Activated T-helper 2 cell treated with anti-CD3 and anti-CD28 coated beads, Interferon-gamma antibody, Interleukin-2, Interleukin-4, amounts not matched to agents 10 μg/mL and 5 μg/mL and 100 μg/mL, durations not matched to agents 14 hours and 24 hours and 36 hours (primary cell): ENCODE measurements at regions not wholly inside any gene's neighbourhood (a gene's known extent, or its start where the extent isn't known, plus 50 kb on each side); places are given as distances from the start of the nearest gene placed in this dataset.

Experiments
- DNase-seq: peaks from one replicate; pipeline ENCODE4 v3.0.0; 2021; ENCODE audit warnings: low spot score
- H3K27ac Mint-ChIP-seq: one replicate; pipeline ENCODE4 v1.8.0; 2021; ENCODE audit warnings: mixed read lengths
- H3K27me3 Mint-ChIP-seq: one replicate; pipeline ENCODE4 v1.8.0; 2021; ENCODE audit warnings: low read depth, mixed read lengths
- H3K36me3 Mint-ChIP-seq: one replicate; pipeline ENCODE4 v1.8.0; 2021; ENCODE audit warnings: low read depth, mixed read lengths
- H3K4me1 Mint-ChIP-seq: one replicate; pipeline ENCODE4 v1.8.0; 2021; ENCODE audit warnings: low read depth, mixed read lengths
- H3K4me3 Mint-ChIP-seq: one replicate; pipeline ENCODE4 v1.8.0; 2021; ENCODE audit warnings: low read depth, mild to moderate bottlenecking, moderate library complexity, mixed read lengths
- H3K9me3 Mint-ChIP-seq: one replicate; pipeline ENCODE4 v1.8.0; 2021; ENCODE audit warnings: mixed read lengths
- intact Hi-C: fragments of 100-400 bp; cut with micrococcal nuclease; formaldehyde crosslinking; loops from one replicate; pipeline ENCODE4 v1.15.1; 2023

- H3K4me1 Mint-ChIP-seq: no peaks in the 10 kb centered on the region
- no peak overlapping the region for H3K4me3 Mint-ChIP-seq
- no peaks in the 10 kb centered on the region for H3K27me3 Mint-ChIP-seq
- H3K9me3 Mint-ChIP-seq: no peaks in the 10 kb centered on the region
- H3K27ac Mint-ChIP-seq: no peak overlapping the region
- intact Hi-C loops: no loop called here
- H3K36me3 Mint-ChIP-seq: no peaks in the 10 kb centered on the region
- no peak for DNase-seq
Measured at GRCh38 chr1:14120895-14121294, 420.9 kb downstream of the PRDM2 start.

GRCh38 chr1:14128096-14128495 lies 428.1 kb downstream of the PRDM2 start:
- Mint-ChIP-seq H3K36me3 (no peaks in the 10 kb centered on the region), H3K9me3 (no peaks in the 10 kb centered on the region), H3K27ac (no peak overlapping the region), H3K27me3 (no peaks in the 10 kb centered on the region), H3K4me3 (no peak overlapping the region), H3K4me1 (no peaks in the 10 kb centered on the region)
- no peak for DNase-seq
- intact Hi-C loops: no loop called here

- no peaks in the 10 kb centered on the region for H3K4me1 Mint-ChIP-seq
Measured at GRCh38 chr1:14129009-14129408, 429.0 kb downstream of the PRDM2 start.

GRCh38 chr1:14135070-14135469 lies 435.1 kb downstream of the PRDM2 start:
- intact Hi-C loops: no loop called here
- no peak overlapping the region for H3K27ac Mint-ChIP-seq
- H3K4me1 Mint-ChIP-seq: no peaks in the 10 kb centered on the region
- H3K36me3 Mint-ChIP-seq: no peaks in the 10 kb centered on the region
- no peak overlapping the region for H3K4me3 Mint-ChIP-seq
- H3K9me3 Mint-ChIP-seq: no peaks in the 10 kb centered on the region
- H3K27me3 Mint-ChIP-seq: no peaks in the 10 kb centered on the region
- DNase-seq: no peak

More at GRCh38 chr1:14129009-14129408, 429.0 kb downstream of the PRDM2 start:
- no peak overlapping the region for H3K27ac Mint-ChIP-seq
- no peak overlapping the region for H3K4me3 Mint-ChIP-seq
- DNase-seq: no peak
- intact Hi-C loops: no loop called here
- no peaks in the 10 kb centered on the region for H3K9me3 Mint-ChIP-seq
- no peaks in the 10 kb centered on the region for H3K36me3 Mint-ChIP-seq
- no peaks in the 10 kb centered on the region for H3K27me3 Mint-ChIP-seq

GRCh38 chr1:14136152-14136763 lies 436.3 kb downstream of the PRDM2 start:
- intact Hi-C loops: no loop called here
- Mint-ChIP-seq H3K9me3 (no peaks in the 10 kb centered on the region), H3K27me3 (no peaks in the 10 kb centered on the region), H3K27ac (no peak overlapping the region), H3K4me1 (no peaks in the 10 kb centered on the region), H3K4me3 (no peak overlapping the region), H3K36me3 (no peaks in the 10 kb centered on the region)
- no peak for DNase-seq

GRCh38 chr1:14136881-14137280 lies 436.9 kb downstream of the PRDM2 start:
- Mint-ChIP-seq H3K4me3 (no peak overlapping the region), H3K27me3 (no peaks in the 10 kb centered on the region), H3K36me3 (no peaks in the 10 kb centered on the region), H3K27ac (no peak overlapping the region), H3K4me1 (no peaks in the 10 kb centered on the region), H3K9me3 (no peaks in the 10 kb centered on the region)
- DNase-seq: no peak
- intact Hi-C loops: no loop called here

- H3K36me3 Mint-ChIP-seq: no peaks in the 10 kb centered on the region
- no peak overlapping the region for H3K4me3 Mint-ChIP-seq
- no peak for DNase-seq
- intact Hi-C loops: no loop called here
- no peaks in the 10 kb centered on the region for H3K27me3 Mint-ChIP-seq
- H3K27ac Mint-ChIP-seq: no peak overlapping the region
- H3K9me3 Mint-ChIP-seq: no peaks in the 10 kb centered on the region
- H3K4me1 Mint-ChIP-seq: no peaks in the 10 kb centered on the region
Measured at GRCh38 chr1:14137411-14138134, 437.6 kb downstream of the PRDM2 start.

GRCh38 chr1:14138135-14138506 lies 438.1 kb downstream of the PRDM2 start:
- H3K9me3 Mint-ChIP-seq: no peaks in the 10 kb centered on the region
- H3K36me3 Mint-ChIP-seq: no peaks in the 10 kb centered on the region
- no peak for DNase-seq
- H3K4me3 Mint-ChIP-seq: no peak overlapping the region
- no peaks in the 10 kb centered on the region for H3K27me3 Mint-ChIP-seq
- intact Hi-C loops: no loop called here
- no peaks in the 10 kb centered on the region for H3K4me1 Mint-ChIP-seq
- H3K27ac Mint-ChIP-seq: no peak overlapping the region

GRCh38 chr1:14138687-14139086 lies 438.7 kb downstream of the PRDM2 start:
- Mint-ChIP-seq H3K27ac (no peak overlapping the region), H3K4me3 (no peak overlapping the region), H3K36me3 (no peaks in the 10 kb centered on the region), H3K9me3 (no peaks in the 10 kb centered on the region), H3K4me1 (no peaks in the 10 kb centered on the region), H3K27me3 (no peaks in the 10 kb centered on the region)
- no peak for DNase-seq
- intact Hi-C loops: no loop called here

GRCh38 chr1:14140831-14141401 lies 440.9 kb downstream of the PRDM2 start:
- Mint-ChIP-seq H3K27me3 (no peaks in the 10 kb centered on the region), H3K4me1 (no peaks in the 10 kb centered on the region), H3K36me3 (no peaks in the 10 kb centered on the region), H3K9me3 (no peaks in the 10 kb centered on the region), H3K4me3 (no peak overlapping the region), H3K27ac (no peak overlapping the region)
- no peak for DNase-seq
- intact Hi-C loops: no loop called here

GRCh38 chr1:14141656-14142055 lies 441.7 kb downstream of the PRDM2 start:
- Mint-ChIP-seq H3K9me3 (no peaks in the 10 kb centered on the region), H3K27me3 (no peaks in the 10 kb centered on the region), H3K36me3 (no peaks in the 10 kb centered on the region)

GRCh38 chr1:14142397-14143100 lies 442.6 kb downstream of the PRDM2 start:
- Mint-ChIP-seq H3K36me3 (no peaks in the 10 kb centered on the region), H3K9me3 (no peaks in the 10 kb centered on the region), H3K27ac (no peak overlapping the region), H3K4me1 (no peaks in the 10 kb centered on the region), H3K27me3 (no peaks in the 10 kb centered on the region), H3K4me3 (no peak overlapping the region)
- intact Hi-C loops: no loop called here
- no peak for DNase-seq

More at GRCh38 chr1:14141656-14142055, 441.7 kb downstream of the PRDM2 start:
- Mint-ChIP-seq H3K4me3 (no peak overlapping the region), H3K27ac (no peak overlapping the region), H3K4me1 (no peaks in the 10 kb centered on the region)
- intact Hi-C loops: no loop called here
- no peak for DNase-seq

GRCh38 chr1:14143777-14144176 lies 443.8 kb downstream of the PRDM2 start:
- Mint-ChIP-seq H3K27ac (no peak overlapping the region), H3K4me1 (no peaks in the 10 kb centered on the region), H3K9me3 (no peaks in the 10 kb centered on the region), H3K36me3 (no peaks in the 10 kb centered on the region), H3K27me3 (no peaks in the 10 kb centered on the region), H3K4me3 (no peak overlapping the region)
- intact Hi-C loops: no loop called here
- no peak for DNase-seq
